Lower leg skin (tissue), 3 donors: ENCODE measurements at regions not wholly inside any gene's neighbourhood (a gene's known extent, or its start where the extent isn't known, plus 50 kb on each side); places are given as distances from the start of the nearest gene placed in this dataset.

Experiments
- POLR2A ChIP-seq, 2 donors: fragments of 450-650 bp; IDR thresholded peaks; one replicate each; pipeline ENCODE4 v1.6.1; 2016 to 2017; ENCODE audit warnings: antibody characterized with exemption in 2 of 2, mild to moderate bottlenecking in 1 of 2, moderate library complexity in 1 of 2
- TF ChIP-seq, protein P1 (sequence below), 3 donors: fragments of 450-650 bp; IDR thresholded peaks; one replicate each; pipeline ENCODE4 v1.5.1; 2016; ENCODE audit warnings: antibody characterized with exemption in 3 of 3, mild to moderate bottlenecking in 3 of 3, moderate library complexity in 2 of 3

DNA sequence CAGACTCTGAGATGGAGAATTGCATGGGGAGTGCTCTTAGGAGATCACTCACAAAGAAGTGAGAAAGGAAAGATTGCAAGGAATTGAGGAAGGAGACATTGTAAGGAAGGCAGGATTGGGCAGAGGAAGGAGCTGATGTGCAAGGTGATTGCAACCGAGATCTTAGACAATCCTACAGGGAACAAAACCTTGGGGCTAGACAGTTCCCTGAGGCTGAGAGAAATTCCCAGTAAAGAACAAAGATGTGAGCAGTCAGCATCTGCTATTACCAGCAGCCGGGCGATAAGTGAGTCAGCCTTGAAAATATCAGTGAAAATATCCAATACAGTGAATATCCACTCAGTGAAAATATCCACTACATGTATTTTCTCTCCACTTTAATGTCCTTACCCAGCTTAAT lies 143.6 kb upstream of the TBC1D5 start:
- no peak for TF ChIP-seq POLR2A (IDR thresholded peaks at IDR 0.05)
- TF ChIP-seq, protein P1, sequence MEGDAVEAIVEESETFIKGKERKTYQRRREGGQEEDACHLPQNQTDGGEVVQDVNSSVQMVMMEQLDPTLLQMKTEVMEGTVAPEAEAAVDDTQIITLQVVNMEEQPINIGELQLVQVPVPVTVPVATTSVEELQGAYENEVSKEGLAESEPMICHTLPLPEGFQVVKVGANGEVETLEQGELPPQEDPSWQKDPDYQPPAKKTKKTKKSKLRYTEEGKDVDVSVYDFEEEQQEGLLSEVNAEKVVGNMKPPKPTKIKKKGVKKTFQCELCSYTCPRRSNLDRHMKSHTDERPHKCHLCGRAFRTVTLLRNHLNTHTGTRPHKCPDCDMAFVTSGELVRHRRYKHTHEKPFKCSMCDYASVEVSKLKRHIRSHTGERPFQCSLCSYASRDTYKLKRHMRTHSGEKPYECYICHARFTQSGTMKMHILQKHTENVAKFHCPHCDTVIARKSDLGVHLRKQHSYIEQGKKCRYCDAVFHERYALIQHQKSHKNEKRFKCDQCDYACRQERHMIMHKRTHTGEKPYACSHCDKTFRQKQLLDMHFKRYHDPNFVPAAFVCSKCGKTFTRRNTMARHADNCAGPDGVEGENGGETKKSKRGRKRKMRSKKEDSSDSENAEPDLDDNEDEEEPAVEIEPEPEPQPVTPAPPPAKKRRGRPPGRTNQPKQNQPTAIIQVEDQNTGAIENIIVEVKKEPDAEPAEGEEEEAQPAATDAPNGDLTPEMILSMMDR (IDR thresholded peaks at IDR 0.05), result no peak
